ENCODE measurements at regions not wholly inside any gene's neighbourhood (a gene's known extent, or its start where the extent isn't known, plus 50 kb on each side); places are given as distances from the start of the nearest gene placed in this dataset.

- TF ChIP-seq ZNF772 (CRISPR knock-in tag; IDR thresholded peaks at IDR 0.05): peak; percentile 46; the same call in 1 of the 2 replicates
- TF ChIP-seq MAX (IDR thresholded peaks at IDR 0.05): peak; percentile 63
- TF ChIP-seq CHD2 (IDR thresholded peaks at IDR 0.05; ENCODE audit: low read depth, low read length): no peak
- TF ChIP-seq TBP (CRISPR knock-in tag; IDR thresholded peaks at IDR 0.05): no peak
- no peak; the same call in 1 of the 2 replicates for TF ChIP-seq SP4 (CRISPR knock-in tag; IDR thresholded peaks at IDR 0.05)
- peak; percentile 35; the same call in 1 of the 2 replicates for TF ChIP-seq GATAD1 (CRISPR knock-in tag; IDR thresholded peaks at IDR 0.05)
- TF ChIP-seq YY1 (IDR thresholded peaks at IDR 0.05; ENCODE audit: insufficient read depth, insufficient replicate concordance, low read depth, low read length): peak; percentile 60
- no peak for TF ChIP-seq ZNF780A (CRISPR knock-in tag; IDR thresholded peaks at IDR 0.05)
- TF ChIP-seq ZFP91 (CRISPR knock-in tag; IDR thresholded peaks at IDR 0.05; ENCODE audit: borderline replicate concordance): peak; percentile 75
- no peak for TF ChIP-seq SCMH1 (CRISPR knock-in tag; IDR thresholded peaks at IDR 0.05; ENCODE audit: borderline replicate concordance)
- peak; percentile 53 for TF ChIP-seq POLR2AphosphoS5 (IDR thresholded peaks at IDR 0.05; ENCODE audit: low read depth, low read length)
- TF ChIP-seq E2F5 (CRISPR knock-in tag; conservative IDR thresholded peaks at IDR 0.05): peak; percentile 15; the same call in 1 of the 2 replicates
- no peak for TF ChIP-seq SYNCRIP (IDR thresholded peaks at IDR 0.05; ENCODE audit: insufficient read depth, low read depth, low read length)
- 0 out of 2 replicates have a peak, but pooled peaks have one; percentile 4 for TF ChIP-seq PRMT3 (CRISPR knock-in tag; IDR thresholded peaks at IDR 0.05; ENCODE audit: borderline replicate concordance, low read depth)
- TF ChIP-seq TOE1 (CRISPR knock-in tag; IDR thresholded peaks at IDR 0.05): no peak
- no peak for TF ChIP-seq GMEB2 (CRISPR knock-in tag; IDR thresholded peaks at IDR 0.05; ENCODE audit: low read depth)
- no peak for TF ChIP-seq PBX3 (CRISPR knock-in tag; IDR thresholded peaks at IDR 0.05; ENCODE audit: borderline replicate concordance)
- no peak for TF ChIP-seq BRCA1 (CRISPR knock-in tag; IDR thresholded peaks at IDR 0.05)
- TF ChIP-seq NR0B2 (CRISPR knock-in tag; IDR thresholded peaks at IDR 0.05): peak; percentile 44; the same call in 1 of the 2 replicates
- TF ChIP-seq KAT7 (CRISPR knock-in tag; IDR thresholded peaks at IDR 0.05; ENCODE audit: borderline replicate concordance): no peak
- no peak for TF ChIP-seq ARID2 (CRISPR knock-in tag; IDR thresholded peaks at IDR 0.05; ENCODE audit: borderline replicate concordance)
- TF ChIP-seq FOSL1 (CRISPR knock-in tag; IDR thresholded peaks at IDR 0.05; ENCODE audit: borderline replicate concordance): no peak
- no peak for TF ChIP-seq ZFP36 (IDR thresholded peaks at IDR 0.05; ENCODE audit: borderline replicate concordance, low read depth, low read length, partially characterized antibody)
- TF ChIP-seq JDP2 (CRISPR knock-in tag; IDR thresholded peaks at IDR 0.05; ENCODE audit: borderline replicate concordance): no peak
Observed at GRCh38 chr7:140230861-140231770, 54.3 kb upstream of the KDM7A start (continued).

Data from HepG2 (cell line).